NOMO-1 (cell line): ENCODE measurements at regions not wholly inside any gene's neighbourhood (a gene's known extent, or its start where the extent isn't known, plus 50 kb on each side); places are given as distances from the start of the nearest gene placed in this dataset.

Experiments used
- DNase-seq, 2 experiments: peaks; one replicate each; lab custom pipeline; 2025; ENCODE audit not compliant: unreplicated experiment in 2 of 2; lab: John Stamatoyannopoulos, UW

GRCh38 chr2:143975216-143975615, 544.7 kb downstream of the ZEB2 start:
- no peak for DNase-seq

- no peak for DNase-seq
Observed at GRCh38 chr2:143974262-143974661, 545.7 kb downstream of the ZEB2 start.

- DNase-seq: no peak
Observed at GRCh38 chr2:143968860-143969259, 551.1 kb downstream of the ZEB2 start.

GRCh38 chr2:143968360-143968759, 551.6 kb downstream of the ZEB2 start:
- DNase-seq: no peak

- DNase-seq: no peak
Observed at GRCh38 chr2:143965493-143966164, 554.3 kb downstream of the ZEB2 start.

GRCh38 chr2:143964891-143965290, 555.0 kb downstream of the ZEB2 start:
- DNase-seq: no peak

- no peak for DNase-seq
Observed at GRCh38 chr2:143960177-143960576, 559.7 kb downstream of the ZEB2 start.

GRCh38 chr2:143957321-143957720, 562.6 kb downstream of the ZEB2 start:
- DNase-seq: no peak

- no peak for DNase-seq
Observed at GRCh38 chr2:143955401-143956065, 564.4 kb downstream of the ZEB2 start.

GRCh38 chr2:143954844-143955243, 565.1 kb downstream of the ZEB2 start:
- no peak for DNase-seq

GRCh38 chr2:143954186-143954585, 565.7 kb downstream of the ZEB2 start:
- no peak for DNase-seq

GRCh38 chr2:143953451-143954030, 566.4 kb downstream of the ZEB2 start:
- DNase-seq: no peak

GRCh38 chr2:143952536-143952935, 567.4 kb downstream of the ZEB2 start:
- DNase-seq: no peak

GRCh38 chr2:143950704-143951103, 569.2 kb downstream of the ZEB2 start:
- DNase-seq: no peak

- no peak for DNase-seq
Observed at GRCh38 chr2:143949121-143949848, 570.6 kb downstream of the ZEB2 start.

- DNase-seq: no peak
Observed at GRCh38 chr2:143948710-143949109, 571.2 kb downstream of the ZEB2 start.

GRCh38 chr2:143946436-143947391, 573.2 kb downstream of the ZEB2 start:
- peak in 1 of 2 experiments; percentile 70 for DNase-seq

GRCh38 chr2:143942486-143942885, 577.4 kb downstream of the ZEB2 start:
- DNase-seq: no peak

- no peak for DNase-seq
Observed at GRCh38 chr2:143940720-143941119, 579.2 kb downstream of the ZEB2 start.

GRCh38 chr2:143939626-143940330, 580.1 kb downstream of the ZEB2 start:
- no peak for DNase-seq
